Glomerular visceral epithelial cell (primary cell): ENCODE measurements at regions not wholly inside any gene's neighbourhood (a gene's known extent, or its start where the extent isn't known, plus 50 kb on each side); places are given as distances from the start of the nearest gene placed in this dataset.

ENCODE experiments used
- DNase-seq: peaks from one replicate; pipeline ENCODE4 v3.0.0-alpha.2; 2016; ENCODE audit errors: extremely low spot score

DNA sequence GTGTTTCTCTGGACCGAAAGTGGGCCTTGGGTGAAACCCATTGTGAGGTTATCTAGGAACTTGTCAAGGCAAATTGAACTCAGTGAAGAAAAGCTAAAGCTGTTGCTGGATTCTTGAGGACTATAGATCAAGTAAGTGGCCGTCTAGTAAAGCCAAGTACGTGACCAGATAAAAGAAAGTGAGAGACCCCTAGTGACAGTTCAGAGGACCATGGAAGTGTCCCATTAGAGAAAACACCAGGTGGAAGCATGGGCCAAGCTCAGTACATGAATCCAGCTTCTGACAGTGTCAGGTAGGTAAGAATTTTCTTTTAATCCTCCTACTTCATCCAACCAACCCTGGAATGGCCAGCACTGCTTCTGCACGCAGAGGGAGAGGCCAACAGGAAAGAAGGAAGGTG is 349.3 kb upstream of the RGMA start:
- DNase-seq = no peak

DNA sequence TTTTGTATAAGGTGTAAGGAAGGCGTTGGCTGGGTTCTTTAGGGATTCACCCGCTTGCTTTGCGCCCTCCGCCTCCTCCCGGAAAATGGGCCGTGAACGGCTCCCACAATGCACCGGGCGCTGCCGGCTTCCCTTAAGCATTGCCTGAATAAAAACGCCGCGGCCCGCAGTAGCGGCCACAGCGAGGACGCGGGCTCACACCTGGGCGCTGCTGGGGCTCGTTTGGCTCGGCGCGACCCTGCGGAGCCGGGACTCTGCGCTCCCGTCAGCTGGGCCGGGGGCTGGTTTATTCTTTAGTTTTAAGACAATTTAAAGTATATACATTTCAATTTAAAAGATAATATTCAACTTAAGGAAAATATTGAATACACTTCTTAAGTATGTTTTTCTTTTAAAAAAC is 343.5 kb upstream of the RGMA start:
- no peak for DNase-seq

DNA sequence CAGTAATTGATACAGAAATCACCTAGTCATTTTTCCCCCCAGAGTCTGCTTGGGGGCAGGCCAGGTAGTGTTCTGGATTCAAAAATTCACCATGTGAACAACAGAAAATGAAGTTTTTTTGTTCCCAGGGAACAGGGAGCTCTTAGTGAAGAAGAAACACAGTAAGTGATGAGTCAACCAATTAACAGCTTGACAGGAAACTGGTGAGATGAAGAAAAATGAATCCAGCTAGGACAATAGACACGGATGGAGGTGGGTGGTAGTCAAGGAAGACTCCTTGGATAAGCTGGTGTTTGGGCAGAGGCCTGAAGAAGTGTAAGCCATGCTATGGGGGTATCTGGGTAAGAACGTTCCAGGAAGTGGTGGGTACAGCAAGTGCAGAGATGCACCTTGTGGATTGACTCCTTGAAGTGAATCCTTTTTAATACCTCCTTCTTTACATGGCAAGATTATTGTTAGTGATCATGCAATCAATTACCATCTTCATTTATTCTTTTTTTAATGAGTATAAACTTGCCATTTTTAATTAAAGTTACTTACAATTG is 339.9 kb upstream of the RGMA start:
- no peak for DNase-seq

DNA sequence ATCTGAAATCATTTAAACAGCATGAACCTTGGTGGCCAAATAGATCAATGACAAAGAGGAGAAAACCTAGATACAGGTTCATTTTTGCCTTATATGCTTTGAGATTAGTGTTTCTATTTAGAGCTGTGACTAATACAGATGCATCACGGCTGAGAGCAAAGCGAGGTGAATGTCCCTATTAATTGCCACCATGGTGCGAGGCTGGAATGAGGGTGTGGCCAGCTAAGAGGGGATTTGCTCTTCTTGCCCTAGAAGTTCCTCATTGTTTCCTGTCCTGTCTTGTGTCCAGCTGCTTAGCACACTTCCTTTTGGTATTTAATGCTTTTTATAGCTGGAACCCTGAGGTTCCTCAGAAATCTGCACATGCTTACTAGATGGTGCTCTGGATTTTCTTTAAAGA is 339.1 kb upstream of the RGMA start:
- no peak for DNase-seq

DNA sequence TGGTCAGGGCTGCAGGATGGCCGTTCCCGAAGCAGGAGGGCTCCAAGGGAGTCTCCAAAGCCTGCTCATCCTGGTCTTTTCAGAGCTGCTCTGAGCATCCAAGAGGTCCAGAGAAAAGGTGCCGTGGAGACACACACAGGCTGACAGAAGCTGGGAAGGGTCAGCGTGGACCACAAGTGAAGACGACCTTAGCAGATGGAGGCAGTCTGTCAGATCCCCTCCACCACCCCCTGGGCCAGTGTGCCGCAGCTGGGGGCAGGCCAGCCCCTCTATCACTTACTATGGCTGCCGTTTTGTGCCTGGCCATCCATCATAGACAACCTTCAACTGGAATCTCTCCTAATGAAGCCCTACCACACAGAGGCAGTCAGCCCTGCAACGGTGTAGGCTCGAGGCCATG is 335.1 kb upstream of the RGMA start:
- no peak for DNase-seq

DNA sequence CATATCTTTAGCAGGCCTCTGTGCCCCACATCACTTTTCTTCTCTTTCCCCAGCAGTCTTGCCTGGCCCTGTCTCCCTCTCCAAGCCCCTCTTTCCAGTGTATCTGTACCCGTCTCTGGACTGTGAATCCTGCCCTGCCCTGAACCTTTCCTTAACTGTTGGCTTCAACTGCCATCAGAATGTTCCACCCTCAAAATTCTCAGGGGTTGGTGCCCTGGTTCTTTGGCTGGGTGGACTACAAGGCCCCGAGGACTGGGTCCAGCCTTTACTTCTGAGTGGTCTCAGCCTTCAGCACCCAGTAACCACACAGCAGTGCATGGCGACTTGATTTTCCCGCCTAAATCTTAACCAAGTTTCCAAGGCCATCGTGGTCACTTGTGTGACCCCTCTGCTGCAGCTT is 333.5 kb upstream of the RGMA start:
- no peak for DNase-seq

DNA sequence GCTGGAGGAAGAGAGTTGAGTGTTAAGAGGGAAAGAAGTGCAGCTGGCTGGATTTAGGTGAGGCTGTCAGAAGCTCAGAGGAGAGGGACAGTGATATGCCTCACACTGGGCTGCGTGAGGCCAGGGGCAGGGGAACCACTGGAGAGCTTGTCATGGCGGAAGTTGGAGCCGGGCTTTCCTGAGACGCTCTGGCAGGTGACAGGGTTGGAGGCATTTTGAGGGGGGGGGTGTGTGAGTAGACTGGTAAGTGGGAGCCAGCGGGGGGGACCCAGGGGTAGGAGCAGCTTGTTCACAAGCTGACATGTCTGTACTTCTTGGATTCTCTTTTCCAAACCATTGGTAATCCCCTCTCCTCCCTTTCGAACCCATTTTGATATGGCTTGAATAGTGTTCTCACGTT is 331.5 kb upstream of the RGMA start:
- no peak for DNase-seq

DNA sequence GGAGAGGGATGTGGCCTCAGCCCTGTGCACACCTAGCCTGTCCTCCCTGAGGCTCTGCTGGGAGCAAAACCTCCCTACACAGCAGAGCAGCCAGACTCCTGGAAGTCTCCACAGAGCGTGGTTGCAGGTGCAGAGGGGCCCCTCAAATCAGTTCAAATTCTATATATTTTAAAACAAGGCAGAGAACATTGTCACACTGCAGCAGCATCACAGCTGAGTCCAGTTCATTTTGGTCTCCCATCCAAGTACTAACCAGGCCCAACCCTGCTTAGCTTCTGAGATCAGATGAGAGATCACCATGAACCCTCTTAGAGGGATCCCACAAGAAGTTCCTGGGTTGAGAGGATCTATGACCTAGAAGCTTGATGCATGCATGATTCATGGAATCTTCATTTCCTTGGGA is 331.0 kb upstream of the RGMA start:
- DNase-seq = no peak

DNA sequence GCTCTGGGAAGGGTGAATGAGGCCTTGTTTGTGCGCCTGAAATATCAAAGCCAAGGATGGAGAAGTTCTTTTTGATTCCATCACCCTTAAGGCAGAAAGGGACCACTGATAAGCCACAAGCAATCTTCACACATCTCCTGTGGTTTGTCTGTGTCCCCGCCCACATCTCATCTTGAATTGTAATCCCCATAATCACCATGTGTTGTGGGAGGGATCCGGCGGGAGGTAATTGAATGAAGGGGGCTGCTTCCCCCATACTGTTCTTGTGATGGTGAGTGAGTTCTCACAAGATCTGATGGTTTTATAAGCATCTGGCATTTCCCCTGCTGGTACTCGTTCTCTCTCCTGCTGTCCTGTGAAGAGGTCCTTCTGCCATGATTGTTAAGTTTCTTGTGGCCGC is 329.6 kb upstream of the RGMA start:
- no peak for DNase-seq

DNA sequence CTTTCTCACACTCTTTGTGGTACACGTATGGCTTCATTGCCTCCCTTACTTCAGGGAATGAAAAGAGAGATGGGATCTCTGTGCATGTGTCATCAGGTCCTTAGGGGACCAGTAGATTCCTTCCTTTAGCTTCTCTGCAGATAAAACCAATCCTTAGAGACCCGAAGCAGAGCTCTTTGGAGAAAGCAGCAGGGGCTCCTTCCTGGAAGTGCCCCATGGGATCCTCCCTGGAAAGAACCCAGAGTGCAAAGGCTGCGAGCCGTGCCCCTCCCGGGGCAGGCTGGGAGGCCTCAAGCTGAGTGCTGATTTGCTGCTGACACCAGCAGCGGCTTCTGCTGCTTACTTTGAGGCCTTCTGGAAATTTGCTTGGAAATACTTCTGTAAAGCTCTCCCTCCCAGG is 328.6 kb upstream of the RGMA start:
- DNase-seq = no peak

DNA sequence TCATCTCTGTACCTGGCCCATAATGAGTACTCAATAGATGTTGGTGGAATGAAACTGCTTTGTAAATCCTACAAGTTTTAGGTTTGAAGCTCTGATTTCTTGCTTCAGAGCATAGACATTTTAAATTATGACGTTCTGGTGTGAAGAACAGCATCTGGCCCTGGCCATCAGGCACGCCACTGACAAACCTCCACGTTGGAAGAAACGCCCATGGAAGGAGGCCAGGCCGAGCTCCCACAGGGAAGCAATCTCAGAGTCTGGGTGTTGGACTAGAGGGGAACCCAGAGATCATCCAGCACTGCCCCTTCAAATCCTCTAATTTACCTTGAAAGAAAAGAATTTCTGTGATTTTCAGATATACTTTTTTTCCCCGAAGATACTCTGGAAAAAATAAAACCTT is 328.1 kb upstream of the RGMA start:
- DNase-seq = no peak

DNA sequence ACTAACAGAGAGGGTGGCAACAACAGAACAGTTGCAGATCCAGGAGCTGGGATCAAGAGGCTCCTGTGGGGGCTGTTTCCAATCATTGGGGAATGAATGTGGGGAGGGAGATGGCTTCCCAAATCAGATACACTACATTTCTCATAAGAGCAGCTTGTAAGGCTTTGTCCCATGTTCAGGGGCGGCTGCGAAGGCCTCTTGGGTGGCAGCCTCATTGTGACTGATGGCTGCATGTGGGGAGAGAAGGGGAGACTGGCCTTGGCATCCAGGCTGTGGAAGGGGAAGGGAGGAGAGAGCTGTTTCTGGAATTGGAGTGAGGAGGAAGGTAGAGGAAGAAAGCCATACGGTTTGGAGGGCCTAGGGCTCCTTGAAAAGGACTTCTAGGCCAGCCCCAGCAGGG is 326.6 kb upstream of the RGMA start:
- no peak for DNase-seq

DNA sequence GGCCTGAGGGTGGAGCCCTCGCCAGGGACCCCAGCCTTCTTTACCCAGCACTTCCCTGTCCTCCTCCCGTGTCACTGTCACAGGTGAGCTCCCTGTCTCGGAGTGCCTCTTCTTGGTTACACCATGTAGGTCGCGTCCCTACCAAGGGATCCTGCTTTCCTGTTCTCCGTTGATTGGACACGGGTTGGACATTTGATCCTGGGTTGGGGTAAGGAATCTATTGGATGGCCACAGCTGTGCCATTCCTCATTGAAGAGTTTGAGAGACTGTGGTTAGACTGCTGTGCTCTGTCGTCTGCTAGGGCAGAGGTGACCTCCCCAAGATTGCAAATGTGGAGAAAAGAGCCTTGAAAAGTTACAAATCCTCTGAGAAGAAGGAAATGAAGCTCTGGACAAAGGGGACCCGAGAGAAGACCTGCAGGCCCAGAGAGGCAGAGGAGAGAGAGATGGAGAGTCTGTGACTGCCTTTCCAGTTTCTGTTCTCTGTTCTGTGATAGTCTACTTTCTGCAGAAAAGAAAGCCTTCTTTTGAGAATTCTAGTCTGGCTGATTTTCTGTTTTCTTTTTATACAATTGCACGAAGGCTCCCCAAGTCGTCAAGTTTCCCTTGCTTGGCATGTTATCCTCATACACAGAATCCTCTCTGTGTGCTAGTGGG is 325.7 kb upstream of the RGMA start:
- DNase-seq = no peak

DNA sequence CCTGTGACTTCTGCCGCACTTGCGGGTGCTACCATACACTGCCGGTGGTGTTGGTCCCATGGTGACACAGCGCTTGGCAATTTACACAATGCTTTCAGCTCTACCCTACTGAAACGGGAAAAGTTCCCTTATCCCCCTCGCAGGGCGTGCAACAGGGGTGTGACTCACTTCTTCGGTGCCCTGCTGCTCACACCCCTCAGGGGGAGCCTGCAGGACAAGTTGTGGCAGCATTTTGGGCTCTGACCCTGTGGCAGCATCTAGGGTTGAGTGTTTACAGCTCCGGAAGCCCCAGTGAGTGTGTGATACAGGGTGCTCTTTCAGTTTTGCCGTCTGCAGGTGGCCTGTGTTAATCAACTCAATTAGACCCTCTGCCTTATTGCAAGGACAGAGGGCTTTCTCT is 324.7 kb upstream of the RGMA start:
- no peak for DNase-seq

DNA sequence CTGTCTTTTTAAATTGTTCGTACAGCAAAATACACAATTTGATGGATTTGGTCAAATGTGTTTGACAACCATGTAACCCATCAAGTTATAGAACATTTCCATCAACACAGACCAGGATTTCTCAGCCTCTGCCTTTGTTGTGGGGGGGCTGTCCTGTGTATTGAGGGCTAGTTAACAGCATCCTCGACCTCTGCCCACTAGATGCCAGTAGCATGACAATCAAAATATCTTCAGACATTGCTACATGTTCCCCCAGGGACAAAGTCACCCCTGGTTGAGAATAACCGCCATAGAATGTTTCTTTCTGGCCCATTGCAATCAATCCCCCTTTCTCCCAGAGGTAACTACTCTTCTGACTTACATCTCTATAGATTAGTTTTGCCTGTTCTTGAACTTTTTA is 310.1 kb upstream of the RGMA start:
- no peak for DNase-seq

DNA sequence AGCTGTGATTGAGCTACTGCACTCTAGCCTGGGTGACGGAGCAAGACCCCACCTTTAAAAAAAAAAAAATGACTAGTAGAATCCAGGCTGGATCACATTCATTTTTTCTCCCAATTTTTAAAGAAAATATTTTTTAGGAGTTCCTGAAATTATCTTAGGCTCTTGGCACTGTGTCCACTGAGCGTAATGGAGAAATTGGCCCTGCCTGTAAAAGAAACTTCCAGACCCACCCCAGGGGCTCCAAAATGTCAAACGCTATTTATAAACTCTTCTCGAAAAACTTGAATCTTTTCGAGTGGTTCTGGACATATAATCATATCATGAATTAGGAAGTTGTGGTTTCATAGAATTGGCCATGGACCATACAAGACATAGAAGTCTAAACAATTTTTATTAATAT is 300.2 kb upstream of the RGMA start:
- no peak for DNase-seq

DNA sequence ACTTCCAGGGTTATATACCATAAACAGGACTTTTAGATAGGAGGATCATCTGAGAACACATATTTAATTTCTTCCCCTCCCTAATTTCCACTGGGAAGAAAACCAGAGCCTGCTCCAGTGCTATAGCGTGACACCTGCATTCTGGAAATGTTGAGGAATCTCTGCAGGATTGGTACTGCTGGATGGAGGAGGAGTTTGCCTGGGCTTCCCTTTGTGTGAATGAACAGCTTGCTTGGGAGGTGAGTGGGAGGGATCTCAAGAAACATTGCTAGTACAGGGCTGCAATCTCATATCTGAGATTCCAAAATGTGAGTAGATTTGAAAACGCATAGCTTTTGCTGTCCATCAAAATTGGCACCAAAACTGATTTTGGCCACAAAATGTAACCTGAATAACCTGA is 295.9 kb upstream of the RGMA start:
- DNase-seq = no peak

DNA sequence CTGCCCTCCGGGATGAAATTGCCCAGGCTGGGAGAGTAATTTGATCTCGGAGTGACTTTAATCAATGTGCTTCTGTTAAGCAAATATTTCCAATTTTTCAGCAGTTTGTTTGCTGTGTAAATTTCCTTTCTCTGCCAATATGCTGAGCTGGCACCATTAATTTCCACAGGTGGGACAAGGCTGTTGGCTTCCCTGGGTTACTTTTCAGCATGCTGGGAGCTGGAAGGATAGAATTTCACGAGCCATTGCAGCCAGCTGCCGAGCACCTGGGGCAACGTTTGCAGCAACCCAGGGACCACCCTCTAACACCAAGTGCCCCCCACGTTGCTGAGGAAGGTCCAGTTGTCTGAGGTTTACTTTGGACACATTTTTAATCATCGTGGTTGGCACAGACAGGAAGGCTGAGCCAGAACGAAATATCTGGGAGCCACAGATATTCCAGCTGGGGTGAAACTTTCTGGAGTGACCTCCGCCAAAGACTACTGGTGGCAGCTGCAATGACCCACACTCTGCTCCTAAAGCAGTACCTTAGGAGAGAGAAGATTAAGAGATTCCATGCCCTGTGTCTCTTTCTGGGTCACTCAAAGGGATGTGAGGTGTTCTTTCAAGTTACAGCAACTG is 293.3 kb upstream of the RGMA start:
- no peak for DNase-seq

DNA sequence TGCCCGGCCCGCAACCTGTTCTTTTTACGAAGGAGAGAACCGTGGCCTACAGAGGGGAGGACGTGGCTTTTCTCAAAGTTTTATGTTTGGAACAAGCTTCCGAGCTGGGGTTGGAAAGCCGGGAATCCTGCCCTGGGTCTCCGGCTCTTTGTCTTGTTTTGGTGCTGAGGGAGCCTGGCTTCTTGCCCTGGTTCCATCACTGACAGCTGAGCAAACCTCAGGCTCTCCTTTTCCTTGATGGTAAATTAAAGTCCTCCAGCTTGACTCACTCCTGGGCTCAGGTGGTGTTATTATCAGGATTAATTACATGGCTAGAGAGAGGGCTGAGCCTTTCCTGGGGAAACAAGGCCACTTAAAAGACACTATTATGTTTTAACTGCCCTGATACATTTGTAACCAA is 289.5 kb upstream of the RGMA start:
- DNase-seq = no peak

DNA sequence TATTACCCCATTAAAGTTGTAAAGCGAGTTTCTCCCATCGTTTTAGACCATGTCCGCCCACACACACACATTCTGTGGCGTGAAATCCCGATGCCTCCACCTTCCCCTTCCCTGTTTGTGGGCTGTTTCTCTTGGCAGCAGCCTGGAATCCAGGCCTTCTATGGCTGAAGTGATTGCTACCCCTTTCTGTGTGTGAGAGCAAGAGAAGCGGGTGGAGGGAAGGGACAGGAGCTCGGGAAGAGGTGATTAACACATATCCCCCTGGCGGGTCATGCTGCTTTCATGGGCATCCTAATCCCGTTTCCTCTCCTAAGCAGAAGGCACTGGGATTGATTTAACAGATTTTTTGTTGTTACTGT is 283.8 kb upstream of the RGMA start:
- no peak for DNase-seq

DNA sequence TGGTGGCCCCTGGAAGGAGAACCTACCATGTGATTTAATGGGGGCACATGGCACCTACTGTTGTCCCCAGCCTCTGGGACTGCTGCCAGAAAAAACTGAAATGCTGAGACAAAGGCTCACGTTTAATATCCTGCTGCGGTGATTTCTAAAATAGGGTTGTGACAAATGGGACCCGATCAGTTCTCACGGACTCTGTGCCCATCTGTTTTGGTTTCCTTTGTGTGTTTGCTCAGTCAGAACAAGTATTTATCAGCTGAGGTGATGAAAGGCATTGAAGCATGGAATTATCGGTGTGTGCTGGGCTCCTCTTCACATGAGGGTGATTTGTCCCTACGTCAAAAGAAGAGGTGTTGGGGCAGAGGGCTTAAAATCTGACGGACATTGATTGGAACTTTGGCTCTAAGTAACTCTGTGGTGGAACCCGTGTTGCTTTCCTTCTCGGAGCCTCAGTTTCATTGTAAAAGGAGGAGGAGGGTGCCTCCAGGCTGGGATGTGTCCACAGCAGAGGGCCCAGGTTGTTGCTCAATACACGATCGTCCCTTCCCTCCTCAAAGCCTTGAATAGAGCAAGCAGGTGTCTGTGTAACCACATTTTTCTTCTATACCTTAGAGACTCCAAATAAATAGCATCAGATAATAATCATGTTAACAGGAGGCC is 283.3 kb upstream of the RGMA start:
- no peak for DNase-seq

DNA sequence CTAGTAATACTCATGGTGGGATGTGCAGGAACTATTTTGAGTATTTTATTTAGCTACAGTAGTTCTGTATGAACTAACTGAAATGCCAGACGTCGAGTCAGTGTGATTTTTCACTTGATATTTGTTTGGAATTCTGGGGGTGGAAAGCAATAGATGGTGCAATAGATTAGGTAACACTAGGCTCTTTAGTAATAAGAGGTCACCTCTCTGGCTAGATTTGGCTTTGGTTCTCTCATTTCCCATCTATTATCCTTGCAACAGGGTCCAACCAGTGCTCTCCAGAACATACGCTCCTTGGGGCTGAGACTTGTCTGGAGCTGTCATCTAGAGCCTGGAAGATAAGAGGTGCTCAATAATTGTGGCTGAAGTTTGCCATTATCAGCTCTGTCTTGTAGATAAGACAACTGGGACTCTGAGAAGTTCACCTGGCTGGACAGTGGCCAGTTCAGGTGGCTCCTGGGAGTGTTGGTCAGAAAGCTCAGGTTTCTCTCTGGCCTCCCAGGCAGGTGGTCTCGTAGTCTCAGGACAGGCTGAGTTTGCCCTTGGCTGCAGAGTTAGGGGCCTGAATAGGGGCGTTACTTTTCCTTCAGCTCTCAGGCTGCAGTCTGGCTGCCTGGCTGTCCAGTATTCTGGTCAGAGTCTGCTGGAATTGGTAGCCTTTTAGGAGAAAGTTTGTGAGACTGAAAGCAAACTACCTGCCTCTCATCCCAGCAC is 277.5 kb upstream of the RGMA start:
- no peak for DNase-seq

DNA sequence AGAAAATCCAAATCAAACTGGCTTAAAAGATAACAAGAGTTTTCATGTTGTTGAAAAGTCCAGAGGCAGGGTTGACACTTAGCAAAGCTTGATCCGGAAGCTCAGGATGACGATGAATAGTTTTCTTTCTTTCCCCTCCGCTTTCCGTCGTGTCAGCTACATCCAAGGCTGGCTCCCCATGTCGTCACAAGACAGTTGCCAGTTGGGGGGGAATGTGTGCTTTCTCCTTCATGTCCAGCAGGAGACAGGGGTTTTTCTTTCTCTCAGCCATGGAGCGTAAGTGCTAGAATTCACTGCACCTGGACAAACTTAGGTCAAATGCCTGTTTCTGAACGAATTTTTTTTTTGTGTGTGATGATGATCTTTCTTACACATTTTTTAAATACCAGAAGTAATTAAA is 273.8 kb upstream of the RGMA start:
- no peak for DNase-seq
